WI38 (cell line): ENCODE measurements at regions not wholly inside any gene's neighbourhood (a gene's known extent, or its start where the extent isn't known, plus 50 kb on each side); places are given as distances from the start of the nearest gene placed in this dataset.

Source experiments
- H3K4me3 ChIP-seq: 2 replicates; pipeline ENCODE4 v1.5.1; 2011; ENCODE audit warnings: low read depth, mild to moderate bottlenecking, control low read depth, low read length
- CTCF ChIP-seq: IDR thresholded peaks from 2 replicates; pipeline ENCODE4 v1.5.1; 2012; ENCODE audit warnings: low read depth, mild to moderate bottlenecking, control low read depth, low read length

DNA sequence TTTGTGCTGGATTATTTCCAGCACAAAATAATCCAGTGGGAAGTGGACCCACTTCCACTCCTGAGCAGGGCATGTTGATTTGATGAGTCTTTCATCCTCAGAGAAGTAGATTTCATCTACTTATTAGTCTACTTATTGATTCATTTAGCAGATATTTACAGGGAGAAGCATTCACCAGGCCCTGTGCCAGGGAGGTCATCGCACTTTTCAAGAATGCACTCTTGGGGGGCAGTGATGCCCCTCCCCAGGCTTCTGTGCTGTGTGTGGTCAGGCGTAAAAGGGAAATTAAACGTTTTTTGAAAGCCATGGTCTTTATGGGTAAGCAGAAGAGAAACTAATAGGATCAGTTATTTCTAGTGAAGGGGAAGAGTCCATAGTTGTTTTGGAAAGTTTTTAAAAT, 610.7 kb upstream of the TMEM132C start:
- no peak overlapping the region for H3K4me3 ChIP-seq
- TF ChIP-seq CTCF, result no peak

GRCh38 chr12:127657036-127657435, 609.9 kb upstream of the TMEM132C start:
- H3K4me3 ChIP-seq, result no peak overlapping the region
- TF ChIP-seq CTCF, result no peak

DNA sequence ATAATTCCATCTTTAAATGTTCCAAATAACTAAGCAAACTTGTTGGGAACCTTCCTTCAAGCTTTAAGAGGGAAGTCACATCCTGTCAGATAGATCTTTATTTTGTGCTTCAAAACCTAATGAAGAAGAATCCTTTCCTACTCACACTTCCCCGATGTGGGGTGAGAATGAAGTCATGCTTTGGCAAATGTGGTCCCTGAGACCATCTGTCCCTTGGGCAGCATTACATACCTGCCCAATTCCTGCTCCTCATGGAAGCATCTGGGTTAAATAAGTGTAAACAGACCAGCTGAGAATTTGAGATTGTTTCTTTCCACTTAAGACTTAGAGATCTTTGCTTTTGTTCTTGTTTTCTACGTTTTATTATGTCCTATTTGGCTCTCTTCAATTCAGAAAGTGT, 606.0 kb upstream of the TMEM132C start:
- no peak for TF ChIP-seq CTCF
- H3K4me3 ChIP-seq, result no peak overlapping the region

GRCh38 chr12:127663716-127664115, 603.3 kb upstream of the TMEM132C start:
- H3K4me3 ChIP-seq, result no peak overlapping the region
- no peak for TF ChIP-seq CTCF

DNA sequence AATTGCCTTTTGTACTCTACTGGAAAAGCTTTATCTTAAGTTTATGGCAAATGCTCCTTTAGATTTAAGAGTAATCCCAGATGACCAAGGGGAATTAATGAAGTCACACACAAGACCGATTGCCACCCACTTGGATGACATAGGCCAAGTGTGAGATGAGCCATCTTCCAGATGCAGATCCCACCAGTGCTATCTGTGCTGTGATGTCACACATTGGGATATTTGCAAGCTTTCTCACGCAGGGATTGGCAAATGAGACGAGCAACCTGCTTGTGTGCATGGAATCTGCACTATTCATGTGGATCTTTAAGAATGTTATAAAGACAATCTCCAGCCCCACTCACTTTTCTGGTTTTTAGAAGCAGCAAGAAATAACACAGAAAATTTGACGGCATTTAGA, 602.1 kb upstream of the TMEM132C start:
- H3K4me3 ChIP-seq, result no peak overlapping the region
- no peak for TF ChIP-seq CTCF

DNA sequence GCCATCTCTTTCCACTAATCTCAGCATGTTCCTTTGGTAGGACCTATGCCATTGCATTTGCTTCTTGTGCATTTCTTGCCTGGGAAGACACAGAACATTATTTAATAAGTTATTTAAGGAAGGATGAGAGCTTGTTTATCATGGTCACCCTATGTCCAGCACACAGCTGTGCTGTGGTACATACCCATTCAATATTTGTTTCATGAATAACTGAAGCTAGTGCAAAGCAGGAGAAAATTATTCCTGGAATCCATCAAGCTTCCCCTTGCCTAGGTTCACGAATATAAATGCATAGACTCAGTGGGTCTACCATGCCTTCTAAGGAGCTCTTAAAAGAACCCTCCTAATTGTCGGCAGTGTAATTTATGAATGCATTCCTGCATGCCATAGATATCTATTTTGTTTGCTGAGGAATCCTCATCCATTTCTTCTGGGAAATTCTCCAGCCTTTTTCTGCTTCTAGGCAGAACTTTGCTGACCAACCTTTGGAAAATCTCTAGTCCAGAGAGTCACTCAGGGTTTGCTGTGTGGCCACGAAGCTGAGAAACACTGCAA, 599.8 kb upstream of the TMEM132C start:
- no peak for TF ChIP-seq CTCF

DNA sequence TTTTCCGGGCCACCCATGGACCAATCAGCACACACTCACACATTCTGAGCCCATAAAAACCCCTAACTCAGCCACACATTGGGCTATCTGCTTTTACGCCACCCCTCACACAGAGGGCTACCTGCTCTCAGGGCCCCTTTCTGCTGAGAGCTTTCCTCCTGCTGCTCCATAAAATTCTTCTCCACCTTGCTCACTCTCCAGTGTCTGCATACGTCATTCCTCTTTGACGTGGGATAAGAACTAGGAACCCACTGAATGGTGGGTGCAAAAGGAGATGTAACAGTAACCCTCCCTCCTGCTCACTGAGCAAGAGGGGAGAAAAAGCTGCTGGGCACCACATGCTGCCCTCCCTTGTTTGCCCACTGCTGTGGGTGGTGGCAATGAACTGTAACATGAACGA, 596.7 kb upstream of the TMEM132C start:
- no peak for TF ChIP-seq CTCF

More for the DNA sequence above, 599.8 kb upstream of the TMEM132C start:
- H3K4me3 ChIP-seq, result no peak overlapping the region

More for the DNA sequence above, 596.7 kb upstream of the TMEM132C start:
- H3K4me3 ChIP-seq, result no peak overlapping the region
